ENCODE measurements at regions not wholly inside any gene's neighbourhood (a gene's known extent, or its start where the extent isn't known, plus 50 kb on each side); places are given as distances from the start of the nearest gene placed in this dataset.

GRCh38 chr7:138278601-138279000 lies 181.5 kb upstream of the TRIM24 start:
- intact Hi-C loops (cut with micrococcal nuclease; ENCODE audit: unreplicated experiment): no loop called here
- no peaks in the 10 kb centered on the region for H3K36me3 ChIP-seq (ENCODE audit: control insufficient read depth in 2 of 2, insufficient read depth in 2 of 2, low read length in 1 of 2)
- DNase-seq (ENCODE audit: low read depth, low spot score) (no peak), FAIRE-seq (no peak), ATAC-seq (no peak; the same call in 2 of the 3 replicates)
- H3K4me2 ChIP-seq (ENCODE audit: control insufficient read depth, insufficient read depth): no peak overlapping the region
- SMC1A ChIA-PET (ENCODE audit: uncharacterized antibody, unreplicated experiment): interaction anchor here (0.6 to 1.3 kb wide), 2 partner anchors 14 to 77 kb away, joined by 3 to 4 read pairs; no protein-coding TSS in a partner anchor
- H3K9ac ChIP-seq (ENCODE audit: control insufficient read depth, insufficient read depth, low read length): no peak overlapping the region
- H2AFZ ChIP-seq (ENCODE audit: control insufficient read depth, low read depth, low read length): no peak overlapping the region
- no peaks in the 10 kb centered on the region for H3K27me3 ChIP-seq (replicated peaks in 1 of 2; ENCODE audit: control insufficient read depth in 2 of 2, insufficient read depth in 2 of 2, low read length in 1 of 2)
- in situ Hi-C loops (cut with MboI): no loop called here
- RAD21 ChIA-PET (ENCODE audit: unreplicated experiment): no interaction called here
- H3K9me3 ChIP-seq (replicated peaks; ENCODE audit: control insufficient read depth, insufficient read depth, low read length): no peaks in the 10 kb centered on the region
- no peak overlapping the region for H3K27ac ChIP-seq (ENCODE audit: control insufficient read depth, insufficient read depth)
- CTCF ChIA-PET: interaction anchor here (1.1 kb wide), 1 partner anchor 59 kb away, joined by 3 read pairs; no protein-coding TSS in a partner anchor
- TF ChIP-seq YBX1 (IDR thresholded peaks at IDR 0.05) (no peak), FOXK2 (IDR thresholded peaks at IDR 0.05) (no peak), LARP7 (IDR thresholded peaks at IDR 0.05) (no peak), NR2C2 (IDR thresholded peaks at IDR 0.05; ENCODE audit: borderline replicate concordance, control insufficient read depth, insufficient read length, low read depth) (no peak), REST (IDR thresholded peaks at IDR 0.05; ENCODE audit: low read depth, low read length) (no peak)
- TF ChIP-seq, protein P1, sequence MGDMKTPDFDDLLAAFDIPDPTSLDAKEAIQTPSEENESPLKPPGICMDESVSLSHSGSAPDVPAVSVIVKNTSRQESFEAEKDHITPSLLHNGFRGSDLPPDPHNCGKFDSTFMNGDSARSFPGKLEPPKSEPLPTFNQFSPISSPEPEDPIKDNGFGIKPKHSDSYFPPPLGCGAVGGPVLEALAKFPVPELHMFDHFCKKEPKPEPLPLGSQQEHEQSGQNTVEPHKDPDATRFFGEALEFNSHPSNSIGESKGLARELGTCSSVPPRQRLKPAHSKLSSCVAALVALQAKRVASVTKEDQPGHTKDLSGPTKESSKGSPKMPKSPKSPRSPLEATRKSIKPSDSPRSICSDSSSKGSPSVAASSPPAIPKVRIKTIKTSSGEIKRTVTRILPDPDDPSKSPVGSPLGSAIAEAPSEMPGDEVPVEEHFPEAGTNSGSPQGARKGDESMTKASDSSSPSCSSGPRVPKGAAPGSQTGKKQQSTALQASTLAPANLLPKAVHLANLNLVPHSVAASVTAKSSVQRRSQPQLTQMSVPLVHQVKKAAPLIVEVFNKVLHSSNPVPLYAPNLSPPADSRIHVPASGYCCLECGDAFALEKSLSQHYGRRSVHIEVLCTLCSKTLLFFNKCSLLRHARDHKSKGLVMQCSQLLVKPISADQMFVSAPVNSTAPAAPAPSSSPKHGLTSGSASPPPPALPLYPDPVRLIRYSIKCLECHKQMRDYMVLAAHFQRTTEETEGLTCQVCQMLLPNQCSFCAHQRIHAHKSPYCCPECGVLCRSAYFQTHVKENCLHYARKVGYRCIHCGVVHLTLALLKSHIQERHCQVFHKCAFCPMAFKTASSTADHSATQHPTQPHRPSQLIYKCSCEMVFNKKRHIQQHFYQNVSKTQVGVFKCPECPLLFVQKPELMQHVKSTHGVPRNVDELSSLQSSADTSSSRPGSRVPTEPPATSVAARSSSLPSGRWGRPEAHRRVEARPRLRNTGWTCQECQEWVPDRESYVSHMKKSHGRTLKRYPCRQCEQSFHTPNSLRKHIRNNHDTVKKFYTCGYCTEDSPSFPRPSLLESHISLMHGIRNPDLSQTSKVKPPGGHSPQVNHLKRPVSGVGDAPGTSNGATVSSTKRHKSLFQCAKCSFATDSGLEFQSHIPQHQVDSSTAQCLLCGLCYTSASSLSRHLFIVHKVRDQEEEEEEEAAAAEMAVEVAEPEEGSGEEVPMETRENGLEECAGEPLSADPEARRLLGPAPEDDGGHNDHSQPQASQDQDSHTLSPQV (IDR thresholded peaks at IDR 0.05): no peak
- TF ChIP-seq, protein P2, sequence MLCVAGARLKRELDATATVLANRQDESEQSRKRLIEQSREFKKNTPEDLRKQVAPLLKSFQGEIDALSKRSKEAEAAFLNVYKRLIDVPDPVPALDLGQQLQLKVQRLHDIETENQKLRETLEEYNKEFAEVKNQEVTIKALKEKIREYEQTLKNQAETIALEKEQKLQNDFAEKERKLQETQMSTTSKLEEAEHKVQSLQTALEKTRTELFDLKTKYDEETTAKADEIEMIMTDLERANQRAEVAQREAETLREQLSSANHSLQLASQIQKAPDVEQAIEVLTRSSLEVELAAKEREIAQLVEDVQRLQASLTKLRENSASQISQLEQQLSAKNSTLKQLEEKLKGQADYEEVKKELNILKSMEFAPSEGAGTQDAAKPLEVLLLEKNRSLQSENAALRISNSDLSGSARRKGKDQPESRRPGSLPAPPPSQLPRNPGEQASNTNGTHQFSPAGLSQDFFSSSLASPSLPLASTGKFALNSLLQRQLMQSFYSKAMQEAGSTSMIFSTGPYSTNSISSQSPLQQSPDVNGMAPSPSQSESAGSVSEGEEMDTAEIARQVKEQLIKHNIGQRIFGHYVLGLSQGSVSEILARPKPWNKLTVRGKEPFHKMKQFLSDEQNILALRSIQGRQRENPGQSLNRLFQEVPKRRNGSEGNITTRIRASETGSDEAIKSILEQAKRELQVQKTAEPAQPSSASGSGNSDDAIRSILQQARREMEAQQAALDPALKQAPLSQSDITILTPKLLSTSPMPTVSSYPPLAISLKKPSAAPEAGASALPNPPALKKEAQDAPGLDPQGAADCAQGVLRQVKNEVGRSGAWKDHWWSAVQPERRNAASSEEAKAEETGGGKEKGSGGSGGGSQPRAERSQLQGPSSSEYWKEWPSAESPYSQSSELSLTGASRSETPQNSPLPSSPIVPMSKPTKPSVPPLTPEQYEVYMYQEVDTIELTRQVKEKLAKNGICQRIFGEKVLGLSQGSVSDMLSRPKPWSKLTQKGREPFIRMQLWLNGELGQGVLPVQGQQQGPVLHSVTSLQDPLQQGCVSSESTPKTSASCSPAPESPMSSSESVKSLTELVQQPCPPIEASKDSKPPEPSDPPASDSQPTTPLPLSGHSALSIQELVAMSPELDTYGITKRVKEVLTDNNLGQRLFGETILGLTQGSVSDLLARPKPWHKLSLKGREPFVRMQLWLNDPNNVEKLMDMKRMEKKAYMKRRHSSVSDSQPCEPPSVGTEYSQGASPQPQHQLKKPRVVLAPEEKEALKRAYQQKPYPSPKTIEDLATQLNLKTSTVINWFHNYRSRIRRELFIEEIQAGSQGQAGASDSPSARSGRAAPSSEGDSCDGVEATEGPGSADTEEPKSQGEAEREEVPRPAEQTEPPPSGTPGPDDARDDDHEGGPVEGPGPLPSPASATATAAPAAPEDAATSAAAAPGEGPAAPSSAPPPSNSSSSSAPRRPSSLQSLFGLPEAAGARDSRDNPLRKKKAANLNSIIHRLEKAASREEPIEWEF (IDR thresholded peaks at IDR 0.05; ENCODE audit: insufficient replicate concordance, low read depth, low read length): no peak
- no peak overlapping the region for H3K4me3 ChIP-seq
- no TSS peak for BruUV-seq (replicated peaks)
- POLR2A ChIA-PET: no interaction called here
- H4K20me1 ChIP-seq (ENCODE audit: control insufficient read depth, insufficient read depth): no peaks in the 10 kb centered on the region
- no peaks in the 10 kb centered on the region for H3K4me1 ChIP-seq (ENCODE audit: control insufficient read depth, insufficient read depth, low read length)
- WGBS (ENCODE audit: insufficient coverage, insufficient replicate concordance, low lambda C conversion rate, missing lambda C conversion rate): 6% methylated on average over 2 of the region's 2 CpGs
- H3K79me2 ChIP-seq (ENCODE audit: control insufficient read depth, insufficient read depth, low read length): no peaks in the 10 kb centered on the region
